B cell (primary cell): ENCODE measurements at regions not wholly inside any gene's neighbourhood (a gene's known extent, or its start where the extent isn't known, plus 50 kb on each side); places are given as distances from the start of the nearest gene placed in this dataset.

Experiments
- ATAC-seq: fragments of 200-7000 bp; cut with Tn5 transposase; one replicate; pipeline ENCODE4 v1.10.0; 2021; ENCODE audit warnings: low read depth, mild to moderate bottlenecking, moderate number of reproducible peaks, moderate library complexity
- CTCF ChIA-PET: fragments of 350-600 bp; sonication (Branson Sonifier 250); formaldehyde crosslinking; loops from one replicate; lab custom pipeline; 2021; ENCODE audit warnings: antibody characterized with exemption, inconsistent platforms; lab: Charles Lee
- POLR2A ChIA-PET: fragments of 350-600 bp; sonication (Branson Sonifier 250); formaldehyde crosslinking; loops from one replicate; lab custom pipeline; 2021; ENCODE audit warnings: antibody characterized with exemption; lab: Charles Lee
- DNase-seq: peaks from one replicate; pipeline ENCODE4 v3.0.0; 2013
- H2AFZ ChIP-seq: 2 replicates; pipeline ENCODE4 v1.6.1; 2012; ENCODE audit warnings: mild to moderate bottlenecking, low read depth, low read length; ENCODE audit not compliant: insufficient read depth, poor library complexity, severe bottlenecking
- H3K27ac ChIP-seq, 2 donors: 1 replicate in 1 of 2; 2 replicates in 1 of 2; pipeline ENCODE4 v1.5.1; 2012 to 2013; ENCODE audit warnings: low read length in 2 of 2, mild to moderate bottlenecking in 2 of 2, moderate library complexity in 1 of 2
- H3K27me3 ChIP-seq, 4 experiments: fragments of 200-600 bp in 1 of 4; sonication (generic) in 1 of 4; replicated peaks in 1 of 4; 1 replicate in 2 of 4; 2 replicates in 2 of 4; pipeline versions ENCODE4 v1.6.1 to v1.7.0; 2013 to 2016; ENCODE audit warnings: low read length in 3 of 4, mild to moderate bottlenecking in 2 of 4, mixed read lengths in 1 of 4, moderate library complexity in 1 of 4; ENCODE audit not compliant: insufficient read depth in 4 of 4, control insufficient read depth in 3 of 4; ENCODE audit errors: control extremely low read depth in 1 of 4
- H3K36me3 ChIP-seq, 2 experiments: replicated peaks in 1 of 2; 1 replicate in 1 of 2; 2 replicates in 1 of 2; pipeline versions ENCODE4 v1.6.1 to v1.7.1; 2013; ENCODE audit warnings: low read length in 1 of 2; ENCODE audit not compliant: insufficient read depth in 2 of 2, control insufficient read depth in 1 of 2; ENCODE audit errors: control extremely low read depth in 1 of 2, extremely low read depth in 1 of 2
- H3K4me1 ChIP-seq, 2 donors: fragments of 200-600 bp in 1 of 2; sonication (generic) in 1 of 2; 1 replicate in 1 of 2; 2 replicates in 1 of 2; pipeline versions ENCODE4 v1.5.1 to v1.6.1; 2013 to 2017; ENCODE audit warnings: low read length in 2 of 2; ENCODE audit not compliant: control insufficient read depth in 2 of 2, insufficient read depth in 2 of 2
- H3K4me2 ChIP-seq: replicated peaks from 2 replicates; pipeline ENCODE3; 2012; ENCODE audit warnings: mild to moderate bottlenecking, low read depth, low read length; ENCODE audit not compliant: poor library complexity, severe bottlenecking
- H3K4me3 ChIP-seq, 5 experiments: fragments of 200-600 bp in 1 of 5; sonication (generic) in 1 of 5; 1 replicate in 3 of 5; 2 replicates in 2 of 5; pipeline versions ENCODE4 v1.5.1 to v1.7.0; 2011 to 2016; ENCODE audit warnings: low read length in 4 of 5, mild to moderate bottlenecking in 4 of 5, low read depth in 2 of 5, control low read depth in 1 of 5, moderate library complexity in 1 of 5; ENCODE audit not compliant: insufficient read depth in 1 of 5; ENCODE audit errors: control extremely low read depth in 1 of 5, extremely low read depth in 1 of 5
- H3K79me2 ChIP-seq: fragments of 200-600 bp; sonication (generic); one replicate; pipeline ENCODE4 v1.6.0; 2016; ENCODE audit warnings: low read length; ENCODE audit not compliant: control insufficient read depth, insufficient read depth
- H3K9ac ChIP-seq: fragments of 200-600 bp; sonication (generic); 2 replicates; pipeline ENCODE4 v1.6.1; 2017; ENCODE audit warnings: mild to moderate bottlenecking, low read length, moderate library complexity
- H3K9me3 ChIP-seq, 3 donors: one replicate each; pipeline versions ENCODE4 v1.6.1 to v1.7.1; 2013; ENCODE audit warnings: low read length in 2 of 3; ENCODE audit not compliant: control insufficient read depth in 2 of 3, insufficient read depth in 1 of 3; ENCODE audit errors: control extremely low read depth in 1 of 3
- H4K20me1 ChIP-seq: 2 replicates; pipeline ENCODE4 v1.6.0; 2012; ENCODE audit warnings: mild to moderate bottlenecking, low read length; ENCODE audit not compliant: insufficient read depth, control insufficient read depth, poor library complexity, severe bottlenecking
- H3K27ac Mint-ChIP-seq: one replicate; pipeline ENCODE4 v1.8.0; 2021; ENCODE audit warnings: mixed read lengths
- H3K27me3 Mint-ChIP-seq: one replicate; pipeline ENCODE4 v1.8.0; 2021; ENCODE audit warnings: mixed read lengths
- H3K4me1 Mint-ChIP-seq: one replicate; pipeline ENCODE4 v1.8.0; 2021; ENCODE audit warnings: mixed read lengths
- H3K4me3 Mint-ChIP-seq: one replicate; pipeline ENCODE4 v1.8.0; 2021; ENCODE audit warnings: mixed read lengths
- H3K9me3 Mint-ChIP-seq: one replicate; pipeline ENCODE4 v1.8.0; 2022; ENCODE audit warnings: mixed read lengths; ENCODE audit not compliant: insufficient read depth
- EZH2 ChIP-seq: IDR thresholded peaks from 2 replicates; pipeline ENCODE4 v1.6.1; 2012; ENCODE audit warnings: borderline replicate concordance, low read depth, mild to moderate bottlenecking, moderate library complexity, low read length; ENCODE audit not compliant: insufficient read depth, poor library complexity, severe bottlenecking
- WGBS: methylation state at CpG from one replicate; pipeline ENCODE4 v1.1.5; 2013; ENCODE audit warnings: missing lambda C conversion rate; ENCODE audit not compliant: insufficient coverage; 5-methylcytosine and 5-hydroxymethylcytosine counted together
- intact Hi-C: fragments of 100-400 bp; cut with micrococcal nuclease; formaldehyde crosslinking; loops from one replicate; pipeline ENCODE4 v1.10.0; 2022
- TF ChIP-seq, protein P1 (sequence below): fragments of 200-600 bp; IDR thresholded peaks from one replicate; pipeline ENCODE4 v1.8.0; 2022; ENCODE audit warnings: antibody characterized with exemption, mild to moderate bottlenecking

DNA sequence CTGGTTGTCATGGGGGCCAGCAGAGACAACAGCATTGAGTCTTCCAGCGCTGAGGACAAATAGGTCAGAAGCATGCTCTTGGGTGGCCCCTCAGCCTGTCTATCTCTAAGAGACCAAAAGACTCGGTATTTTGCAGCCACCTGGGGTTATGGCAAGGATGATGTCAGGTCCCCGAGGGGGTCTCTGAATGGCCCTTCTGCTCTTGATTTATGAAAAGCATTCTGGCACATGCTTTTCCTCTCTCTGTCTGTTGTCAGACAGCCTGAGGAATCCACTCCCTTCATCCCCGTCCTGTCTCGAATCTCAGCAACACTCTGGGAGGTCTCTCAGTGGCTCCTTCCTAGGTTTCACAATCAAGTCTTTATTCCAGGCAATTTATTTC lies 156.6 kb upstream of the RGMA start:
- ATAC-seq (no peak), DNase-seq (no peak)
- no peaks in the 10 kb centered on the region for H3K79me2 ChIP-seq
- intact Hi-C loops = no loop called here
- POLR2A ChIA-PET = no interaction called here
- H3K27ac Mint-ChIP-seq = no peak overlapping the region
- no peaks in the 10 kb centered on the region for H3K9me3 Mint-ChIP-seq
- 79% methylated on average over 4 of the region's 5 CpGs for WGBS
- TF ChIP-seq, protein P1, sequence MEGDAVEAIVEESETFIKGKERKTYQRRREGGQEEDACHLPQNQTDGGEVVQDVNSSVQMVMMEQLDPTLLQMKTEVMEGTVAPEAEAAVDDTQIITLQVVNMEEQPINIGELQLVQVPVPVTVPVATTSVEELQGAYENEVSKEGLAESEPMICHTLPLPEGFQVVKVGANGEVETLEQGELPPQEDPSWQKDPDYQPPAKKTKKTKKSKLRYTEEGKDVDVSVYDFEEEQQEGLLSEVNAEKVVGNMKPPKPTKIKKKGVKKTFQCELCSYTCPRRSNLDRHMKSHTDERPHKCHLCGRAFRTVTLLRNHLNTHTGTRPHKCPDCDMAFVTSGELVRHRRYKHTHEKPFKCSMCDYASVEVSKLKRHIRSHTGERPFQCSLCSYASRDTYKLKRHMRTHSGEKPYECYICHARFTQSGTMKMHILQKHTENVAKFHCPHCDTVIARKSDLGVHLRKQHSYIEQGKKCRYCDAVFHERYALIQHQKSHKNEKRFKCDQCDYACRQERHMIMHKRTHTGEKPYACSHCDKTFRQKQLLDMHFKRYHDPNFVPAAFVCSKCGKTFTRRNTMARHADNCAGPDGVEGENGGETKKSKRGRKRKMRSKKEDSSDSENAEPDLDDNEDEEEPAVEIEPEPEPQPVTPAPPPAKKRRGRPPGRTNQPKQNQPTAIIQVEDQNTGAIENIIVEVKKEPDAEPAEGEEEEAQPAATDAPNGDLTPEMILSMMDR = no peak
- no peak for TF ChIP-seq EZH2
- H3K4me3 Mint-ChIP-seq = no peak overlapping the region
- H3K4me1 ChIP-seq = no peaks in the 10 kb centered on the region
- no peaks in the 10 kb centered on the region for H3K27me3 ChIP-seq
- no peak overlapping the region for H3K27ac ChIP-seq
- H3K36me3 ChIP-seq = no peaks in the 10 kb centered on the region
- no peak overlapping the region for H3K4me3 ChIP-seq
- CTCF ChIA-PET = no interaction called here
- H3K9me3 ChIP-seq = peaks cover 0 to 9% (median 0%) of the 10 kb centered on the region in 3 donors
- H3K27me3 Mint-ChIP-seq = no peaks in the 10 kb centered on the region
- no peak overlapping the region for H2AFZ ChIP-seq
- H3K4me2 ChIP-seq = no peak overlapping the region
- H3K9ac ChIP-seq = no peak overlapping the region
- no peaks in the 10 kb centered on the region for H4K20me1 ChIP-seq
- H3K4me1 Mint-ChIP-seq = no peaks in the 10 kb centered on the region

DNA sequence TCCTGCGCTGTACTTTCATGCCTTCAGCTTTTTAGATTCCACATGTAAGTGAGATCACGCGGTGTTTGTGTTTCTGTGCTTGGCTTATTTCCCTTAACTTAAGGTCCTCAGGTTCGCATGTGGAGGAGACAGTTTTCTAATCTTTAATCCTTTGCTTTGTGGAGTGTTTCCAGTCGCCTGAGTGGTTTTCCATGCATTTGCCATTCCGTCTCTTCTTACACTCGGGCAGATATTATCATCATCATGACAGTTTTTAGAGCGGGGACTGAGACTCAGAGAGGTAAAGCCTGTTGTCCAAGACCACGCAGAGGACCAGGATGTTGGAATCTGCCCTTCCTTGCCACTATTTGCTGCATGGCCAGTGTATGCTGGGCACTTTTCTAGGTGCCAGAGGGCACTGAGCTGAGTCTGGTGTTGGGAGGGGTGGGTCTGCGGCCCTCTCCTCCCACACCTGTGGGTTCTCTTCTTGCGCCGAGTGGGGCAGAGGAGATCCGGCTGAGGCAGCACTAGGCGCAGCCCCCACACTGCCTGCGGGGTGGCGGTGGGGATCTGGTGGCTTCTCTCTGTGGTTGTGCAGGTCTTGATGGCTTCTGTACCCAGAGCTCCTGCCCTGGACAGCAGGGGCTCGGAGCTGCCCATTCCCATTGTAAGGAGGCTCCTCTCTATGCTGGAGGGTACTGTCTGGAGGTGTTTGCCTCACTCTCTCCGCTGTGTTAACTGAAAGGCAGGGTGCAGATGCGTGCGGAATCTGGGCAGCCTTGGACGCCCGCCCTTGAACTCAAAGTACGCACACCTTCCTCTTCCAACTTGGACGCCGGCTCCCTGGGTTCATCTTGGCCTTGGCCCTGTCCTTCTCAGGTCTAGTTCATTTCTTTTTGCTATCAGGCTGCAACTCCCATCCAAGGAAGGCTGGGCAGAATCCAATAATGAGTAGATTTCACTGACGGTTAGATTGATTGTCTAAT lies 156.0 kb upstream of the RGMA start:
- CTCF ChIA-PET = no interaction called here
- Mint-ChIP-seq H3K4me3 (no peak overlapping the region), H3K4me1 (no peaks in the 10 kb centered on the region), H3K27ac (no peak overlapping the region), H3K9me3 (no peaks in the 10 kb centered on the region), H3K27me3 (no peaks in the 10 kb centered on the region)
- Histone ChIP-seq H3K36me3 (no peaks in the 10 kb centered on the region), H3K4me1 (no peaks in the 10 kb centered on the region), H2AFZ (no peak overlapping the region), H3K27me3 (no peaks in the 10 kb centered on the region), H3K79me2 (no peaks in the 10 kb centered on the region), H4K20me1 (no peaks in the 10 kb centered on the region), H3K4me2 (no peak overlapping the region), H3K9ac (no peak overlapping the region), H3K4me3 (no peak overlapping the region), H3K27ac (no peak overlapping the region), H3K9me3 (peaks cover 0 to 9% (median 0%) of the 10 kb centered on the region in 3 donors)
- WGBS = 94% methylated on average over 20 of the region's 26 CpGs
- no peak for ATAC-seq
- TF ChIP-seq, protein P1 = no peak
- no peak for TF ChIP-seq EZH2
- no peak for DNase-seq
- intact Hi-C loops = no loop called here
- POLR2A ChIA-PET = no interaction called here
